Activated CD8-positive, alpha-beta memory T cell treated with anti-CD3 and anti-CD28 coated beads, Interleukin-2, amount 10 ng/mL, durations not matched to agents 7 days and 5 days (primary cell): ENCODE measurements at regions not wholly inside any gene's neighbourhood (a gene's known extent, or its start where the extent isn't known, plus 50 kb on each side); places are given as distances from the start of the nearest gene placed in this dataset.

ENCODE experiments used
- ATAC-seq: fragments of 150-1000 bp; cut with Tn5 transposase; one replicate; pipeline ENCODE4 v1.10.0; 2021; ENCODE audit warnings: moderate library complexity
- CTCF ChIA-PET: fragments of 350-600 bp; sonication (Branson Sonifier 250); formaldehyde crosslinking; loops from one replicate; lab custom pipeline; 2021; ENCODE audit warnings: antibody characterized with exemption; lab: Charles Lee
- DNase-seq: peaks from one replicate; pipeline ENCODE4 v3.0.0-alpha.2; 2020
- H3K27ac Mint-ChIP-seq: one replicate; pipeline ENCODE4 v1.8.0; 2021; ENCODE audit warnings: mild to moderate bottlenecking, mixed read lengths
- H3K27me3 Mint-ChIP-seq: one replicate; pipeline ENCODE4 v1.8.0; 2021; ENCODE audit warnings: mixed read lengths
- H3K36me3 Mint-ChIP-seq: one replicate; pipeline ENCODE4 v1.8.0; 2021; ENCODE audit warnings: mild to moderate bottlenecking, mixed read lengths
- H3K4me1 Mint-ChIP-seq: one replicate; pipeline ENCODE4 v1.8.0; 2021; ENCODE audit warnings: mixed read lengths
- H3K4me3 Mint-ChIP-seq: one replicate; pipeline ENCODE4 v1.8.0; 2021; ENCODE audit warnings: mild to moderate bottlenecking, moderate library complexity, mixed read lengths
- H3K9me3 Mint-ChIP-seq: one replicate; pipeline ENCODE4 v1.8.0; 2022; ENCODE audit warnings: low read depth, mixed read lengths

DNA sequence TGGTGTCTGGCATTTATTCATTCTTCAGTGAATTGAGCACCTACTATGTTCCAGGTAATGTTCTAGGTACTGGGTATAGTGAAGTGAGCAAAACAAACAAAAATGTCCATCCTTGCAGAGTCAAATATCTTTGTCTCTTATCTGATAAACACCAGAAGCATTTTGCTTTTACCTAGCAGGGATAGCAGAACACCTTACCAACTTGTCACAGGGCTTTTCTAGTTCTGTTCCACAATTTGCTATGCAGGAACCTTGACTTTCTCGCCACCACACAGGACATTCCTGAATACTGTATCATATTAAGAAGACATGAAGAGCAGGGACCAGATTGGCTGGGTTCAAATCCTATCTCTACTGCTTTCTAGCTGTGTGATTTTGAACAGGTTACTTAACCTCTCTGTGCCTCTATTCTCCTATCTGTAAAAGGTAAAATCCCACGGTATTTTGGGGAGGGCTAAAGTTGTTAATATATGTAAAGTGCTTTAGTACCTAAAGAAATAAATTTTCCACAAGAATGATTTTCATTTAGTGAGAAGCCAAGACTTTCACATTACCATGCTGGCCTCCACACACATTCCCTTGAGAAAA is 214.5 kb upstream of the S100G start:
- no peak for DNase-seq
- H3K4me1 Mint-ChIP-seq = peaks cover 6% of the 10 kb centered on the region
- H3K9me3 Mint-ChIP-seq = no peaks in the 10 kb centered on the region
- no peak overlapping the region for H3K4me3 Mint-ChIP-seq
- no peak for ATAC-seq
- no peaks in the 10 kb centered on the region for H3K27me3 Mint-ChIP-seq
- H3K27ac Mint-ChIP-seq = no peak overlapping the region
- no peaks in the 10 kb centered on the region for H3K36me3 Mint-ChIP-seq
- CTCF ChIA-PET = no interaction called here

- Mint-ChIP-seq H3K27ac (no peak overlapping the region), H3K4me1 (peaks cover 6% of the 10 kb centered on the region), H3K4me3 (no peak overlapping the region), H3K36me3 (no peaks in the 10 kb centered on the region), H3K9me3 (no peaks in the 10 kb centered on the region), H3K27me3 (no peaks in the 10 kb centered on the region)
- DNase-seq = peak; percentile 62
- CTCF ChIA-PET = interaction anchor here (0.6 to 1.3 kb wide), 4 partner anchors 12 to 252 kb away, joined by 3 to 4 read pairs (median 3); no protein-coding TSS in a partner anchor
- ATAC-seq = peak; percentile 55
Measured at GRCh38 chrX:16436348-16437188, 213.4 kb upstream of the S100G start.

DNA sequence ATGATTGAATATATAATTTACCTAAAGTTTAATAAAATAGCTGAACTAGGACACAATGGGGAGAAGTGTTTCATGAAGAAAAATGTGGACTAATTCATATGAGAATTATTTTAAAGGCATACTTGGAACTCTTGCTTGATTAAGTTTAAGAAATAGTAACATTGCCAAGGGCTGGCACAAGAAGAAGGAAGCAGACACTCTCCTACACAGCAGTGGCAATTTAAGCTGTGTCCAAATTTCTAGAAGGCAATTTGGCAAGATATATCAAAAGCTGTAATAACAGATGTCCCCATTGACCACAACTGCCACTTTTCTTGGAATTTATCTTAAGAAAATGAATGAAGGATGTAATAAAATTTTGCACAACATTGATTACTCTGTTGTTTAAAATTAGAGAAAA is 209.5 kb upstream of the S100G start:
- ATAC-seq (no peak), DNase-seq (no peak)
- CTCF ChIA-PET = interaction anchor here (0.8 to 1.2 kb wide), 2 partner anchors 9 to 231 kb away, joined by 3 read pairs; no protein-coding TSS in a partner anchor
- H3K4me1 Mint-ChIP-seq = no peaks in the 10 kb centered on the region
- no peak overlapping the region for H3K27ac Mint-ChIP-seq
- no peak overlapping the region for H3K4me3 Mint-ChIP-seq
- no peaks in the 10 kb centered on the region for H3K27me3 Mint-ChIP-seq
- no peaks in the 10 kb centered on the region for H3K9me3 Mint-ChIP-seq
- no peaks in the 10 kb centered on the region for H3K36me3 Mint-ChIP-seq

GRCh38 chrX:16444353-16444752 is 205.6 kb upstream of the S100G start:
- no peaks in the 10 kb centered on the region for H3K4me1 Mint-ChIP-seq
- H3K36me3 Mint-ChIP-seq = no peaks in the 10 kb centered on the region
- no peaks in the 10 kb centered on the region for H3K27me3 Mint-ChIP-seq
- H3K27ac Mint-ChIP-seq = no peak overlapping the region
- DNase-seq (no peak), ATAC-seq (no peak)
- no peak overlapping the region for H3K4me3 Mint-ChIP-seq
- CTCF ChIA-PET = interaction anchor here (0.7 to 1.1 kb wide), 3 partner anchors 11 to 25 kb away, joined by 3 to 4 read pairs (median 3); no protein-coding TSS in a partner anchor
- H3K9me3 Mint-ChIP-seq = no peaks in the 10 kb centered on the region

- no peaks in the 10 kb centered on the region for H3K4me1 Mint-ChIP-seq
- no peaks in the 10 kb centered on the region for H3K36me3 Mint-ChIP-seq
- H3K27me3 Mint-ChIP-seq = no peaks in the 10 kb centered on the region
- no peaks in the 10 kb centered on the region for H3K9me3 Mint-ChIP-seq
- H3K27ac Mint-ChIP-seq = no peak overlapping the region
- ATAC-seq (no peak), DNase-seq (peak; percentile 44)
- no peak overlapping the region for H3K4me3 Mint-ChIP-seq
- CTCF ChIA-PET = interaction anchor here (0.7 to 1.1 kb wide), 4 partner anchors 9 to 24 kb away, joined by 3 to 4 read pairs (median 3); no protein-coding TSS in a partner anchor
Measured at GRCh38 chrX:16445166-16445752, 204.7 kb upstream of the S100G start.

GRCh38 chrX:16451334-16451733 is 198.6 kb upstream of the S100G start:
- DNase-seq (no peak), ATAC-seq (no peak)
- Mint-ChIP-seq H3K27ac (no peak overlapping the region), H3K27me3 (no peaks in the 10 kb centered on the region), H3K4me3 (no peak overlapping the region), H3K4me1 (no peaks in the 10 kb centered on the region), H3K36me3 (no peaks in the 10 kb centered on the region), H3K9me3 (no peaks in the 10 kb centered on the region)
- CTCF ChIA-PET = no interaction called here

- H3K4me3 Mint-ChIP-seq = no peak overlapping the region
- H3K36me3 Mint-ChIP-seq = no peaks in the 10 kb centered on the region
- DNase-seq = no peak
- no peaks in the 10 kb centered on the region for H3K9me3 Mint-ChIP-seq
- no peaks in the 10 kb centered on the region for H3K27me3 Mint-ChIP-seq
- H3K27ac Mint-ChIP-seq = no peak overlapping the region
- ATAC-seq = no peak
- H3K4me1 Mint-ChIP-seq = no peaks in the 10 kb centered on the region
- CTCF ChIA-PET = no interaction called here
Measured at GRCh38 chrX:16454926-16455325, 195.0 kb upstream of the S100G start.

- H3K27me3 Mint-ChIP-seq = no peaks in the 10 kb centered on the region
- no peaks in the 10 kb centered on the region for H3K9me3 Mint-ChIP-seq
- H3K36me3 Mint-ChIP-seq = no peaks in the 10 kb centered on the region
- CTCF ChIA-PET = interaction anchor here (1.3 kb wide), 1 partner anchor 12 kb away, joined by 3 read pairs; no protein-coding TSS in a partner anchor
- no peak overlapping the region for H3K4me3 Mint-ChIP-seq
- H3K27ac Mint-ChIP-seq = no peak overlapping the region
- DNase-seq (no peak), ATAC-seq (no peak)
- no peaks in the 10 kb centered on the region for H3K4me1 Mint-ChIP-seq
Measured at GRCh38 chrX:16457239-16457638, 192.7 kb upstream of the S100G start.

- Mint-ChIP-seq H3K9me3 (no peaks in the 10 kb centered on the region), H3K27ac (no peak overlapping the region), H3K4me3 (no peak overlapping the region), H3K27me3 (no peaks in the 10 kb centered on the region), H3K4me1 (no peaks in the 10 kb centered on the region), H3K36me3 (no peaks in the 10 kb centered on the region)
- CTCF ChIA-PET = no interaction called here
- ATAC-seq (no peak), DNase-seq (no peak)
Measured at GRCh38 chrX:16458208-16458607, 191.8 kb upstream of the S100G start.

- Mint-ChIP-seq H3K4me1 (no peaks in the 10 kb centered on the region), H3K9me3 (no peaks in the 10 kb centered on the region), H3K36me3 (no peaks in the 10 kb centered on the region), H3K4me3 (no peak overlapping the region), H3K27me3 (no peaks in the 10 kb centered on the region), H3K27ac (no peak overlapping the region)
- no peak for DNase-seq
- no peak for ATAC-seq
- CTCF ChIA-PET = no interaction called here
Measured at GRCh38 chrX:16459008-16459407, 190.9 kb upstream of the S100G start.

DNA sequence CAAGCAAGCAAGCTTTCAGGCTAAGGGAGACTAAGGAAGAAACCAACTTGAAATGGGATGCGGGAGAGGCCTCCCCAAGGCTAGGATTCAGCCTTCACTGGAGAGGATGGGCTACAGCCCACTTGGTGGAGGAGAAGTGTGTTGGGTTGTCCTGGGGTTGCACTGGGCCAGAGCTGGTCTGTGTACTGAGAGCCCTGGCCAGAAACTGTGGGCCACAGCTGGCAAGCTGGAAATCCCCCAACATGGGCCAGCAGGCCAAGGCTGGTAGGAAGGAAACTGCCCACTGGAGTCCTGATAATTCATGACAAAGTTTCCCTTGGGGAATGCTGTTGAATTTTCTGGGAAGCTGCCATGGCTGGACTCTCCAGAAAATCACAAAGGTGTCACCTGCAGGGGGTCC is 188.0 kb upstream of the S100G start:
- CTCF ChIA-PET = no interaction called here
- Mint-ChIP-seq H3K36me3 (no peaks in the 10 kb centered on the region), H3K4me1 (no peaks in the 10 kb centered on the region), H3K27ac (no peak overlapping the region), H3K9me3 (no peaks in the 10 kb centered on the region), H3K4me3 (no peak overlapping the region), H3K27me3 (no peaks in the 10 kb centered on the region)
- DNase-seq = no peak
- no peak for ATAC-seq

- ATAC-seq (no peak), DNase-seq (no peak)
- H3K4me1 Mint-ChIP-seq = no peaks in the 10 kb centered on the region
- CTCF ChIA-PET = no interaction called here
- H3K4me3 Mint-ChIP-seq = no peak overlapping the region
- H3K36me3 Mint-ChIP-seq = no peaks in the 10 kb centered on the region
- no peaks in the 10 kb centered on the region for H3K9me3 Mint-ChIP-seq
- H3K27ac Mint-ChIP-seq = no peak overlapping the region
- H3K27me3 Mint-ChIP-seq = no peaks in the 10 kb centered on the region
Measured at GRCh38 chrX:16462912-16463311, 187.0 kb upstream of the S100G start.

- no peaks in the 10 kb centered on the region for H3K27me3 Mint-ChIP-seq
- ATAC-seq (no peak), DNase-seq (no peak)
- CTCF ChIA-PET = no interaction called here
- H3K9me3 Mint-ChIP-seq = no peaks in the 10 kb centered on the region
- no peak overlapping the region for H3K4me3 Mint-ChIP-seq
- H3K36me3 Mint-ChIP-seq = no peaks in the 10 kb centered on the region
- no peaks in the 10 kb centered on the region for H3K4me1 Mint-ChIP-seq
- H3K27ac Mint-ChIP-seq = no peak overlapping the region
Measured at GRCh38 chrX:16464369-16464768, 185.6 kb upstream of the S100G start.
